ENCODE measurements at regions not wholly inside any gene's neighbourhood (a gene's known extent, or its start where the extent isn't known, plus 50 kb on each side); places are given as distances from the start of the nearest gene placed in this dataset.

DNA sequence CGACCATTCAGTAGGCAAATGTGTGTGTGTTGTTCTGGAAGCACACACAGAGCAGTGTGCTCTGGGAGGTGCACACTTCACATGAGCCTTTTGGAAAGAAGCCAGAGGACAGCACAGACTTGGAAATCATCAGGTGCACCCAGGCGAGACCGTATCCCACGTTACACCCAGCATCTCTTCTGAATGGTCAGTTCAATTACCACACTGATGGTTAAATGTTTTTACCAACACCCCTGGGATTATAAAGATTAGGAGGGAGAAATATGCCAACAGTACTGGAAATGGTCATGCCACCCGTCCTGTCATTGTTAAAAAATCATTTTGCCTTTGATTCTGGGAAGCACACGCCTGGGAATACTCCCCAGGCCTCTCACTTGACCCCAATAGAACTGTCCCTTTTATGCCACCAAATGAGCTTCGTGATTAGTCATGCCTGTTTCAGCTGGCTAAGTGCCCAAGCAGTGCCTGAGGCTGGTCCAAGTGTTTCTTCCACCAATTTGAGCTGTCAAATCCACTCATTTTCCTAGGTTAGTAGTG, 183.7 kb downstream of the NRP2 start:
- TF ChIP-seq, protein P1, sequence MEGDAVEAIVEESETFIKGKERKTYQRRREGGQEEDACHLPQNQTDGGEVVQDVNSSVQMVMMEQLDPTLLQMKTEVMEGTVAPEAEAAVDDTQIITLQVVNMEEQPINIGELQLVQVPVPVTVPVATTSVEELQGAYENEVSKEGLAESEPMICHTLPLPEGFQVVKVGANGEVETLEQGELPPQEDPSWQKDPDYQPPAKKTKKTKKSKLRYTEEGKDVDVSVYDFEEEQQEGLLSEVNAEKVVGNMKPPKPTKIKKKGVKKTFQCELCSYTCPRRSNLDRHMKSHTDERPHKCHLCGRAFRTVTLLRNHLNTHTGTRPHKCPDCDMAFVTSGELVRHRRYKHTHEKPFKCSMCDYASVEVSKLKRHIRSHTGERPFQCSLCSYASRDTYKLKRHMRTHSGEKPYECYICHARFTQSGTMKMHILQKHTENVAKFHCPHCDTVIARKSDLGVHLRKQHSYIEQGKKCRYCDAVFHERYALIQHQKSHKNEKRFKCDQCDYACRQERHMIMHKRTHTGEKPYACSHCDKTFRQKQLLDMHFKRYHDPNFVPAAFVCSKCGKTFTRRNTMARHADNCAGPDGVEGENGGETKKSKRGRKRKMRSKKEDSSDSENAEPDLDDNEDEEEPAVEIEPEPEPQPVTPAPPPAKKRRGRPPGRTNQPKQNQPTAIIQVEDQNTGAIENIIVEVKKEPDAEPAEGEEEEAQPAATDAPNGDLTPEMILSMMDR (IDR thresholded peaks at IDR 0.05): no peak
- no peak for TF ChIP-seq POLR2A (IDR thresholded peaks at IDR 0.05)

All from uterus (tissue), 2 donors.